GM23338 (cell line): ENCODE measurements at regions not wholly inside any gene's neighbourhood (a gene's known extent, or its start where the extent isn't known, plus 50 kb on each side); places are given as distances from the start of the nearest gene placed in this dataset.
"Not testable (repeated sequence)": the region's sequence is repeated elsewhere in the genome, so short reads cannot be mapped to it uniquely, and the experiment has no call there.

ENCODE experiments used
- ATAC-seq: fragments of 200-7000 bp; cut with Tn5 transposase; 3 replicates; pipeline ENCODE4 v1.9.1; 2020
- DNase-seq: peaks from one replicate; pipeline ENCODE4 v3.0.0-alpha.2; 2015; ENCODE audit warnings: low spot score
- H2AFZ ChIP-seq: fragments of 200-600 bp; sonication (generic); 2 replicates; pipeline ENCODE4 v1.8.0; 2016; ENCODE audit warnings: antibody characterized with exemption, mild to moderate bottlenecking, moderate library complexity
- H3F3A ChIP-seq: fragments of 200-600 bp; sonication (generic); replicated peaks from 2 replicates; pipeline ENCODE4 v1.8.0; 2017; ENCODE audit warnings: antibody characterized with exemption, mixed run types, low read depth
- H3K27ac ChIP-seq: fragments of 200-600 bp; sonication (generic); 2 replicates; pipeline ENCODE4 v1.6.1; 2016; ENCODE audit warnings: low read depth
- H3K27me3 ChIP-seq: fragments of 200-600 bp; sonication (generic); 2 replicates; pipeline ENCODE4 v1.8.0; 2016; ENCODE audit warnings: mild to moderate bottlenecking, mixed run types, moderate library complexity; ENCODE audit not compliant: insufficient read depth
- H3K36me3 ChIP-seq: fragments of 200-600 bp; sonication (generic); 2 replicates; pipeline ENCODE4 v1.8.0; 2016; ENCODE audit warnings: mild to moderate bottlenecking; ENCODE audit not compliant: insufficient read depth
- H3K4me1 ChIP-seq: fragments of 200-600 bp; sonication (generic); 2 replicates; pipeline ENCODE4 v1.8.0; 2016; ENCODE audit warnings: mild to moderate bottlenecking, moderate library complexity; ENCODE audit not compliant: insufficient read depth
- H3K4me2 ChIP-seq: fragments of 200-600 bp; sonication (generic); 2 replicates; pipeline ENCODE4 v1.7.1; 2017; ENCODE audit warnings: mixed run types
- H3K4me3 ChIP-seq: fragments of 200-600 bp; sonication (generic); 2 replicates; pipeline ENCODE4 v1.6.1; 2016; ENCODE audit warnings: mixed run types
- H3K79me2 ChIP-seq: fragments of 200-600 bp; sonication (generic); replicated peaks from 2 replicates; pipeline ENCODE4 v1.8.0; 2017; ENCODE audit warnings: mild to moderate bottlenecking; ENCODE audit not compliant: insufficient read depth
- H3K9me2 ChIP-seq: fragments of 200-600 bp; sonication (generic); 2 replicates; pipeline ENCODE4 v1.8.0; 2017; ENCODE audit not compliant: insufficient read depth
- H4K20me1 ChIP-seq: fragments of 200-600 bp; sonication (generic); replicated peaks from 2 replicates; pipeline ENCODE4 v1.8.0; 2017; ENCODE audit warnings: mild to moderate bottlenecking; ENCODE audit not compliant: insufficient read depth
- H3K27ac Mint-ChIP-seq: 2 replicates; pipeline ENCODE4 v1.8.0; 2020; ENCODE audit warnings: inconsistent platforms, mild to moderate bottlenecking, moderate library complexity, mixed read lengths
- H3K27me3 Mint-ChIP-seq: 3 replicates; pipeline ENCODE4 v1.8.0; 2022; ENCODE audit warnings: low read depth, mild to moderate bottlenecking, moderate library complexity, mixed read lengths, inconsistent platforms; ENCODE audit not compliant: insufficient read depth, poor library complexity
- H3K36me3 Mint-ChIP-seq: 3 replicates; pipeline ENCODE4 v1.8.0; 2021; ENCODE audit warnings: low read depth, mild to moderate bottlenecking, inconsistent platforms, moderate library complexity, mixed read lengths
- H3K4me1 Mint-ChIP-seq: 3 replicates; pipeline ENCODE4 v1.8.0; 2020; ENCODE audit warnings: mild to moderate bottlenecking, inconsistent platforms, mixed read lengths
- H3K4me3 Mint-ChIP-seq: 3 replicates; pipeline ENCODE4 v1.8.0; 2021; ENCODE audit warnings: moderate library complexity, mild to moderate bottlenecking, inconsistent platforms, mixed read lengths
- H3K9me3 Mint-ChIP-seq: 3 replicates; pipeline ENCODE4 v1.8.0; 2020; ENCODE audit warnings: moderate library complexity, mild to moderate bottlenecking, inconsistent platforms, mixed read lengths
- CREB1 ChIP-seq: fragments of 250-450 bp; sonication (Bioruptor Pico); IDR thresholded peaks from 2 replicates; pipeline ENCODE4 v1.5.0; 2020; ENCODE audit warnings: low read depth, mild to moderate bottlenecking, moderate library complexity
- EZH2 ChIP-seq: fragments of 200-600 bp; sonication (generic); IDR thresholded peaks from one replicate; pipeline ENCODE4 v1.8.0; 2017; ENCODE audit warnings: antibody characterized with exemption, mild to moderate bottlenecking, low read depth; ENCODE audit not compliant: unreplicated experiment
- NANOG ChIP-seq: IDR thresholded peaks from 2 replicates; pipeline ENCODE4 v1.6.1; 2016; ENCODE audit warnings: antibody characterized with exemption, borderline replicate concordance
- ZNF331 ChIP-seq: fragments of 250-450 bp; sonication (Bioruptor Pico); IDR thresholded peaks from 2 replicates; pipeline ENCODE4 v1.5.0; 2020; ENCODE audit warnings: low read depth, mild to moderate bottlenecking, moderate library complexity
- TF ChIP-seq, protein P1 (sequence below): fragments of 250-450 bp; sonication (Bioruptor Pico); IDR thresholded peaks from 2 replicates; pipeline ENCODE4 v1.5.0; 2020; ENCODE audit warnings: mild to moderate bottlenecking, moderate library complexity
- TF ChIP-seq, protein P2 (sequence below): IDR thresholded peaks from one replicate; pipeline ENCODE4 v1.6.1; 2018; ENCODE audit warnings: antibody characterized with exemption; ENCODE audit not compliant: unreplicated experiment
- TF ChIP-seq, protein P3 (sequence below): IDR thresholded peaks from 2 replicates; pipeline ENCODE4 v1.6.1; 2016; ENCODE audit warnings: antibody characterized with exemption
- TF ChIP-seq, protein P4 (sequence below), 2 experiments: fragments of 200-600 bp in 1 of 2; sonication (generic) in 1 of 2; conservative IDR thresholded peaks; 2 replicates each; pipeline versions ENCODE4 v1.5.1 to v1.6.1; 2016 to 2017; ENCODE audit warnings: antibody characterized with exemption in 2 of 2, low read depth in 2 of 2, mild to moderate bottlenecking in 2 of 2, moderate library complexity in 1 of 2

DNA sequence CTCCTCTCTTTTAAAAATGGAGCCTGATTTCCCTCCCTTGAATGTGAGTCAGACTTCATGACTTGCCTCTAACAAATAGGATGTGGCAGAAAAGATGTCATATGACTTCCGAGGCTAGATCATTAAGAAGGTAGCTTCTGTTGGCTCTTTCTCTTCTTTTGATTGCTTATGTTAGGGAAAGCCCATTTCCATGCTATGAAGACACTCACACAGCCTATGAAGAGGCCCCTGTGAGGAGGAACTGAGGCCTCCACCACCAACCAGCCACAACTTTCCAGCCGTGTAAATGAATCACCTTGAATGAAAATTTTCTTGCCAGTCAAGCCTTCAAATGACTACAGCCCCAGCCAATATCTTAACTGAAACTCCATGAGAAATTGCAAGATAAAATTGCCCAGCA is 413.4 kb downstream of the TMEM38B start (continued):
- TF ChIP-seq, protein P1, sequence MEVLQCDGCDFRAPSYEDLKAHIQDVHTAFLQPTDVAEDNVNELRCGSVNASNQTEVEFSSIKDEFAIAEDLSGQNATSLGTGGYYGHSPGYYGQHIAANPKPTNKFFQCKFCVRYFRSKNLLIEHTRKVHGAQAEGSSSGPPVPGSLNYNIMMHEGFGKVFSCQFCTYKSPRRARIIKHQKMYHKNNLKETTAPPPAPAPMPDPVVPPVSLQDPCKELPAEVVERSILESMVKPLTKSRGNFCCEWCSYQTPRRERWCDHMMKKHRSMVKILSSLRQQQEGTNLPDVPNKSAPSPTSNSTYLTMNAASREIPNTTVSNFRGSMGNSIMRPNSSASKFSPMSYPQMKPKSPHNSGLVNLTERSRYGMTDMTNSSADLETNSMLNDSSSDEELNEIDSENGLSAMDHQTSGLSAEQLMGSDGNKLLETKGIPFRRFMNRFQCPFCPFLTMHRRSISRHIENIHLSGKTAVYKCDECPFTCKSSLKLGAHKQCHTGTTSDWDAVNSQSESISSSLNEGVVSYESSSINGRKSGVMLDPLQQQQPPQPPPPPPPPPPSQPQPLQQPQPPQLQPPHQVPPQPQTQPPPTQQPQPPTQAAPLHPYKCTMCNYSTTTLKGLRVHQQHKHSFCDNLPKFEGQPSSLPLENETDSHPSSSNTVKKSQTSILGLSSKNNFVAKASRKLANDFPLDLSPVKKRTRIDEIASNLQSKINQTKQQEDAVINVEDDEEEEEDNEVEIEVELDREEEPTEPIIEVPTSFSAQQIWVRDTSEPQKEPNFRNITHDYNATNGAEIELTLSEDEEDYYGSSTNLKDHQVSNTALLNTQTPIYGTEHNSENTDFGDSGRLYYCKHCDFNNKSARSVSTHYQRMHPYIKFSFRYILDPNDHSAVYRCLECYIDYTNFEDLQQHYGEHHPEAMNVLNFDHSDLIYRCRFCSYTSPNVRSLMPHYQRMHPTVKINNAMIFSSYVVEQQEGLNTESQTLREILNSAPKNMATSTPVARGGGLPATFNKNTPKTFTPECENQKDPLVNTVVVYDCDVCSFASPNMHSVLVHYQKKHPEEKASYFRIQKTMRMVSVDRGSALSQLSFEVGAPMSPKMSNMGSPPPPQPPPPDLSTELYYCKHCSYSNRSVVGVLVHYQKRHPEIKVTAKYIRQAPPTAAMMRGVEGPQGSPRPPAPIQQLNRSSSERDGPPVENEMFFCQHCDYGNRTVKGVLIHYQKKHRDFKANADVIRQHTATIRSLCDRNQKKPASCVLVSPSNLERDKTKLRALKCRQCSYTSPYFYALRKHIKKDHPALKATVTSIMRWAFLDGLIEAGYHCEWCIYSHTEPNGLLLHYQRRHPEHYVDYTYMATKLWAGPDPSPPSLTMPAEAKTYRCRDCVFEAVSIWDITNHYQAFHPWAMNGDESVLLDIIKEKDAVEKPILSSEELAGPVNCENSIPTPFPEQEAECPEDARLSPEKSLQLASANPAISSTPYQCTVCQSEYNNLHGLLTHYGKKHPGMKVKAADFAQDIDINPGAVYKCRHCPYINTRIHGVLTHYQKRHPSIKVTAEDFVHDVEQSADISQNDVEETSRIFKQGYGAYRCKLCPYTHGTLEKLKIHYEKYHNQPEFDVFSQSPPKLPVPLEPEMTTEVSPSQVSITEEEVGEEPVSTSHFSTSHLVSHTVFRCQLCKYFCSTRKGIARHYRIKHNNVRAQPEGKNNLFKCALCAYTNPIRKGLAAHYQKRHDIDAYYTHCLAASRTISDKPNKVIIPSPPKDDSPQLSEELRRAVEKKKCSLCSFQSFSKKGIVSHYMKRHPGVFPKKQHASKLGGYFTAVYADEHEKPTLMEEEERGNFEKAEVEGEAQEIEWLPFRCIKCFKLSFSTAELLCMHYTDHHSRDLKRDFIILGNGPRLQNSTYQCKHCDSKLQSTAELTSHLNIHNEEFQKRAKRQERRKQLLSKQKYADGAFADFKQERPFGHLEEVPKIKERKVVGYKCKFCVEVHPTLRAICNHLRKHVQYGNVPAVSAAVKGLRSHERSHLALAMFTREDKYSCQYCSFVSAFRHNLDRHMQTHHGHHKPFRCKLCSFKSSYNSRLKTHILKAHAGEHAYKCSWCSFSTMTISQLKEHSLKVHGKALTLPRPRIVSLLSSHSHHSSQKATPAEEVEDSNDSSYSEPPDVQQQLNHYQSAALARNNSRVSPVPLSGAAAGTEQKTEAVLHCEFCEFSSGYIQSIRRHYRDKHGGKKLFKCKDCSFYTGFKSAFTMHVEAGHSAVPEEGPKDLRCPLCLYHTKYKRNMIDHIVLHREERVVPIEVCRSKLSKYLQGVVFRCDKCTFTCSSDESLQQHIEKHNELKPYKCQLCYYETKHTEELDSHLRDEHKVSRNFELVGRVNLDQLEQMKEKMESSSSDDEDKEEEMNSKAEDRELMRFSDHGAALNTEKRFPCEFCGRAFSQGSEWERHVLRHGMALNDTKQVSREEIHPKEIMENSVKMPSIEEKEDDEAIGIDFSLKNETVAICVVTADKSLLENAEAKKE (CRISPR knock-in tag), result no peak
- no peak for TF ChIP-seq EZH2

DNA sequence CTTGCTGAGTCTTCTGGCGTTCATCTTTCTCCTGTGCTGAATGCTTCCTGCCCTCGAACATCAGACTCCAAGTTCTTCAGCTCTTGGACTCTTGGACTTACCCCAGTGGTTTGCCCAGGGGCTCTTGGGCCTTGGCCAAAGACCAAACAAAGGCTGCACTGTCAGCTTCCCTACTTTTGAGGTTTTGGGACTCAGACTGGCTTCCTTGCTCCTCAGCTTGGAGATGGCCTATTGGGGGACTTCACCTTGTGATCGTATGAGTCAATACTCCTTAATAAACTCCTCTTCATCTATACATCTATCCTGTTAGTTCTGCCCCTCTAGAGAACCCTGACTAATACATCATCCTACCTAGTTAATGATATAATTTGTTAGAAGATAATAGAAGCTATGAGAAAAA is 415.4 kb downstream of the TMEM38B start:
- not testable (repeated sequence) for H3K36me3 Mint-ChIP-seq, H3K79me2 ChIP-seq, H3K27me3 ChIP-seq, H3K9me2 ChIP-seq, H3F3A ChIP-seq, H3K4me3 ChIP-seq, H3K4me2 ChIP-seq, H4K20me1 ChIP-seq, ATAC-seq, H3K27me3 Mint-ChIP-seq, H3K4me3 Mint-ChIP-seq, H2AFZ ChIP-seq, H3K36me3 ChIP-seq, H3K27ac ChIP-seq, DNase-seq, H3K9me3 Mint-ChIP-seq
- H3K4me1 Mint-ChIP-seq, result peaks cover 24% of the 10 kb centered on the region
- H3K4me1 ChIP-seq, result peaks cover 16% of the 10 kb centered on the region; the same call in 1 of the 2 replicates
- H3K27ac Mint-ChIP-seq, result 0 out of 2 replicates have a peak overlapping the region, but pooled peaks have one; percentile 9

DNA sequence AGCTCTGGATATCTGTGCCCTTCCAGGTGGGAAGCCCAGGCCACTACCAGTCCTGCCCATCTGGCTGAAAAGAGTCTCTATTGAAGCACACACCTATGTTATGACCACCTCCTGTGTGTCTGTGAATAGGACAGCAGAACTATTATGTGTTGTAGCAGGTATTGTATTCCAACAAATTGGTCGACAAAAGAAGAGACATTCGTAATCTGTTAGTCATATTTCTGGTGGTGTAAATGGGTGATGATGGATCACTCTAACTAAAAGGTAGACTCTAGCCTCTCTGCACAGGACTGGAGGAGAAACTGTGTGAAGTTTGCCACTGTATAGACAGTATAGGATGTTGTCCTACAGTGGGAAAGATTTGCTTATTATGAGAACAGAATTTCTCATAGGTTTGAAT is 416.1 kb downstream of the TMEM38B start:
- Mint-ChIP-seq H3K4me3 (no peak overlapping the region), H3K27ac (no peak overlapping the region), H3K36me3 (no peaks in the 10 kb centered on the region), H3K27me3 (no peaks in the 10 kb centered on the region), H3K9me3 (no peaks in the 10 kb centered on the region), H3K4me1 (peaks cover 24% of the 10 kb centered on the region)
- no peak overlapping the region for H3K4me3 ChIP-seq
- no peaks in the 10 kb centered on the region for H3F3A ChIP-seq
- no peak for ATAC-seq
- H3K4me2 ChIP-seq, result no peak overlapping the region
- no peaks in the 10 kb centered on the region for H3K36me3 ChIP-seq
- H3K4me1 ChIP-seq, result peaks cover 19% of the 10 kb centered on the region; the same call in 1 of the 2 replicates
- no peaks in the 10 kb centered on the region for H3K27me3 ChIP-seq
- H3K9me2 ChIP-seq, result peaks cover 5% of the 10 kb centered on the region; the same call in 1 of the 2 replicates
- no peaks in the 10 kb centered on the region for H3K79me2 ChIP-seq
- no peak overlapping the region for H3K27ac ChIP-seq
- DNase-seq, result no peak
- no peak overlapping the region for H2AFZ ChIP-seq
- no peaks in the 10 kb centered on the region for H4K20me1 ChIP-seq
- no peak for TF ChIP-seq ZNF331 (CRISPR knock-in tag)
- TF ChIP-seq, protein P2, sequence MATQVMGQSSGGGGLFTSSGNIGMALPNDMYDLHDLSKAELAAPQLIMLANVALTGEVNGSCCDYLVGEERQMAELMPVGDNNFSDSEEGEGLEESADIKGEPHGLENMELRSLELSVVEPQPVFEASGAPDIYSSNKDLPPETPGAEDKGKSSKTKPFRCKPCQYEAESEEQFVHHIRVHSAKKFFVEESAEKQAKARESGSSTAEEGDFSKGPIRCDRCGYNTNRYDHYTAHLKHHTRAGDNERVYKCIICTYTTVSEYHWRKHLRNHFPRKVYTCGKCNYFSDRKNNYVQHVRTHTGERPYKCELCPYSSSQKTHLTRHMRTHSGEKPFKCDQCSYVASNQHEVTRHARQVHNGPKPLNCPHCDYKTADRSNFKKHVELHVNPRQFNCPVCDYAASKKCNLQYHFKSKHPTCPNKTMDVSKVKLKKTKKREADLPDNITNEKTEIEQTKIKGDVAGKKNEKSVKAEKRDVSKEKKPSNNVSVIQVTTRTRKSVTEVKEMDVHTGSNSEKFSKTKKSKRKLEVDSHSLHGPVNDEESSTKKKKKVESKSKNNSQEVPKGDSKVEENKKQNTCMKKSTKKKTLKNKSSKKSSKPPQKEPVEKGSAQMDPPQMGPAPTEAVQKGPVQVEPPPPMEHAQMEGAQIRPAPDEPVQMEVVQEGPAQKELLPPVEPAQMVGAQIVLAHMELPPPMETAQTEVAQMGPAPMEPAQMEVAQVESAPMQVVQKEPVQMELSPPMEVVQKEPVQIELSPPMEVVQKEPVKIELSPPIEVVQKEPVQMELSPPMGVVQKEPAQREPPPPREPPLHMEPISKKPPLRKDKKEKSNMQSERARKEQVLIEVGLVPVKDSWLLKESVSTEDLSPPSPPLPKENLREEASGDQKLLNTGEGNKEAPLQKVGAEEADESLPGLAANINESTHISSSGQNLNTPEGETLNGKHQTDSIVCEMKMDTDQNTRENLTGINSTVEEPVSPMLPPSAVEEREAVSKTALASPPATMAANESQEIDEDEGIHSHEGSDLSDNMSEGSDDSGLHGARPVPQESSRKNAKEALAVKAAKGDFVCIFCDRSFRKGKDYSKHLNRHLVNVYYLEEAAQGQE, result no peak
- TF ChIP-seq, protein P3, sequence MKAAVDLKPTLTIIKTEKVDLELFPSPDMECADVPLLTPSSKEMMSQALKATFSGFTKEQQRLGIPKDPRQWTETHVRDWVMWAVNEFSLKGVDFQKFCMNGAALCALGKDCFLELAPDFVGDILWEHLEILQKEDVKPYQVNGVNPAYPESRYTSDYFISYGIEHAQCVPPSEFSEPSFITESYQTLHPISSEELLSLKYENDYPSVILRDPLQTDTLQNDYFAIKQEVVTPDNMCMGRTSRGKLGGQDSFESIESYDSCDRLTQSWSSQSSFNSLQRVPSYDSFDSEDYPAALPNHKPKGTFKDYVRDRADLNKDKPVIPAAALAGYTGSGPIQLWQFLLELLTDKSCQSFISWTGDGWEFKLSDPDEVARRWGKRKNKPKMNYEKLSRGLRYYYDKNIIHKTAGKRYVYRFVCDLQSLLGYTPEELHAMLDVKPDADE, result no peak
- no peak for TF ChIP-seq NANOG
- TF ChIP-seq, protein P4, sequence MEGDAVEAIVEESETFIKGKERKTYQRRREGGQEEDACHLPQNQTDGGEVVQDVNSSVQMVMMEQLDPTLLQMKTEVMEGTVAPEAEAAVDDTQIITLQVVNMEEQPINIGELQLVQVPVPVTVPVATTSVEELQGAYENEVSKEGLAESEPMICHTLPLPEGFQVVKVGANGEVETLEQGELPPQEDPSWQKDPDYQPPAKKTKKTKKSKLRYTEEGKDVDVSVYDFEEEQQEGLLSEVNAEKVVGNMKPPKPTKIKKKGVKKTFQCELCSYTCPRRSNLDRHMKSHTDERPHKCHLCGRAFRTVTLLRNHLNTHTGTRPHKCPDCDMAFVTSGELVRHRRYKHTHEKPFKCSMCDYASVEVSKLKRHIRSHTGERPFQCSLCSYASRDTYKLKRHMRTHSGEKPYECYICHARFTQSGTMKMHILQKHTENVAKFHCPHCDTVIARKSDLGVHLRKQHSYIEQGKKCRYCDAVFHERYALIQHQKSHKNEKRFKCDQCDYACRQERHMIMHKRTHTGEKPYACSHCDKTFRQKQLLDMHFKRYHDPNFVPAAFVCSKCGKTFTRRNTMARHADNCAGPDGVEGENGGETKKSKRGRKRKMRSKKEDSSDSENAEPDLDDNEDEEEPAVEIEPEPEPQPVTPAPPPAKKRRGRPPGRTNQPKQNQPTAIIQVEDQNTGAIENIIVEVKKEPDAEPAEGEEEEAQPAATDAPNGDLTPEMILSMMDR (conservative IDR thresholded peaks at IDR 0.05; ENCODE audit: low read depth in 2 of 2), result no peak
- no peak for TF ChIP-seq CREB1 (CRISPR knock-in tag)
